ENCODE measurements at regions not wholly inside any gene's neighbourhood (a gene's known extent, or its start where the extent isn't known, plus 50 kb on each side); places are given as distances from the start of the nearest gene placed in this dataset.
"Not testable (repeated sequence)": the region's sequence is repeated elsewhere in the genome, so short reads cannot be mapped to it uniquely, and the experiment has no call there.

DNA sequence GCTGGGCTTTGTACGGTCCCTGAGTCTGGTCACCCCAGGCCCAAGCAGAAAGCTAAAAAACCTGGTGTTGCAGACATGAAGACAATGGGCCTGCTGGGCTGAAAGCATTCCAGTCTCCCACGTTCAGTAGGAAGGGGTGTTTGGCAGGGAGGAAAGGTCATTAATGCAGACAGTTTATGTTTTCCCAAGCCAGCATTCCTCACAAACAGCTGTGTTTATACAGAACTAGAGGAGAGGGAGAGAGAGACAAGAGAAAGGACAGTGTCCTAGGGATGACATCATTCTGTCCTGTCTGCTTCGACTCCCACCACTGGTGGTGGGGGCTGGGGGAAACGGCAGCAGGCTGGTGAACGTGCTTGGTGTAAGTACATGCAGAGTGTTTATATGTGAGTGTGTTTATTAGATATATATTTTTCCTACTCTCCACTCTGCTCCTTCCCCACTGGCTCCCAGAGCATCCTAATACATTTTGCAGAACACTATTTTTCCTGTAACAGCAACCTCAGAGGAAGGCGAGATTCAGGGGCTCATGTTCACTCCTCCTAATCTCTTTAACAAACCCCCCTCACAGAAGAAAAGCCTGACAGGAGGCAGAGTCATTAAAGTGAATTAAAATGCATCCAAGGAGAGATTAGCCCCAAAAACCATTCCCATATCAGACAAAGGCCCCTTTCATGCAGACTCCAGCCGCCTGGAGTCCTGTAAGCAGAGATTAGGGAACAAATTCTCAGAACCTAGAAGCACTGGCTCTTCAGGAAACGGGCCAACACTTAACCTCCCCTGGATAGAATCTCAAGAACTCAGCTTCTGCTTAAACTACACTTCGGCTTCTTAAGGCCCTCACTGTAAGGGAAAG is 380.4 kb downstream of the TNS1 start:
- no peak for DNase-seq

DNA sequence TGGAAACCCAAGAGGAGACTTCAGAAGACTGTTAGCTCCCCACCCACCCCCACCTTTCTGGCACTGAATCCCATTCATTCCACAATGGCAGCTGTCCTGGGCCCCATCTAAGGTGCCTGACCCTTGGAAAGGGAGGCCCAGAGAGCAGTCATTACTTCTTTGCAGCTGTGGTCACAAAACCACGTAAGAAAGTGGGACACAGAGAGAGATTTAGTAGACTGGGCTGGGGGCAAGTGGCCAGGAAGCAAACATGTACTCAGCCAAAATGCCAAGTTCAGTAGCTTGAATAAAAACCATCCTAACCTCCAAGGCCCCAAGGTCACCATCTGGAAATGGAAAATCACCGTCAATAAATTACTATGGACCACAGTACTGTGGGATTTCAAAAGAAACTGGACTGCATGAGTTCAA is 381.4 kb downstream of the TNS1 start:
- DNase-seq, result no peak

DNA sequence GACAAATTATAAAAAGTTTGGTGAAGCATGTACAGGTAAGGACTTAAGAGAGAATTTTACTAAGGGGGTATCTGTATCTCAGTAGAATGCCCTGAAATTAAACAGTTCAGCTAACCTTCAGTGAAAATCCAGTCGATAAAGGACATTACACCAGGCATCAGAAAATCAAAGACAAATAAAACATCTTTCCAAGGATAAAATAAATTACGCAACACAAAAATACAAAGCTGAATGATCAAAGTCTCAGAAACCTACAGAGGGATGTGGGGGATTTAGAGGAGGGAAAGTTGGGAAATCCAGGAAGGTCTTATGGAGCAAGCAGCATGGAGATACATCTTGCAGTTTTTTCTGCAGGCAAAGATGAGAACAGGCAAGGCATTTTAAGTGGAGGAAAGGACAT is 384.1 kb downstream of the TNS1 start:
- no peak for DNase-seq

DNA sequence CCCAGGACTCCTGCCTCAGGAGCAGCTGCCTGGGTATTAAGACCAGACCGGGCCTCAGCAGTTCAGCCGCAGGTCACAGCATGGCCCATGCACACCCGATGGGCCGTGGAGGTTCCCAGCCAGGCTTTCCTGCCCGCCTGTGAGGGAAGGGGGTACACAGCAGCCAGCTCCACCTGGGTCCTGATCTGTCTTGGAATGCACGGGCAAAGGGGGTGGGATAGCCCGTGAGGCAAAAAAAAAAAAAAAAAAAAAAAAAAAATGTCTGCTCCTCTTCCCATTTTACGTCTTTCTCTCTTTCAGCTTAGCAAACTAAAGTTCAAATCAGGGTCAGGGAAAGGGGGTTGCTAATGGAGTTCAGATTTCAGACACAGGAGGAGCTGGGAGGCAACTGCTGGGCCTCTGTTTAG is 385.2 kb downstream of the TNS1 start:
- no peak for DNase-seq

DNA sequence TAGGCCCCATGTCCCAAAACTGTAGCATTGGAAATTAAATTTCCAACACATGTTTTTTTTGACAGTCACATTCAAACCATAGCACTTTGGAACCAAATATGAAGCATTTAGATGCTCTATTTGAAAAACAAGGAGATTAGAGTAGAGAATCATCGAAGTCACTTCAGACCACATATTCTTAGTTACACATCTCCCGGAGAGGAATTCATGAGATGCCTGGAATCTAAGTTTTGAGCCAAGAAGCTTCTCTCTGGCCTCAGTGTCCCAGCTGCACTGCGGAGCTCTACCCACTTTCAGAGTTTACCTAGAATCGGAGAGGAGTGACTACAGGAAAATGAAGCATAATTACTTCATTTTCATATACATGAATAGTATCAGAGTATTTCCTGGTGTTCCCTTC is 385.9 kb downstream of the TNS1 start:
- DNase-seq, result no peak

DNA sequence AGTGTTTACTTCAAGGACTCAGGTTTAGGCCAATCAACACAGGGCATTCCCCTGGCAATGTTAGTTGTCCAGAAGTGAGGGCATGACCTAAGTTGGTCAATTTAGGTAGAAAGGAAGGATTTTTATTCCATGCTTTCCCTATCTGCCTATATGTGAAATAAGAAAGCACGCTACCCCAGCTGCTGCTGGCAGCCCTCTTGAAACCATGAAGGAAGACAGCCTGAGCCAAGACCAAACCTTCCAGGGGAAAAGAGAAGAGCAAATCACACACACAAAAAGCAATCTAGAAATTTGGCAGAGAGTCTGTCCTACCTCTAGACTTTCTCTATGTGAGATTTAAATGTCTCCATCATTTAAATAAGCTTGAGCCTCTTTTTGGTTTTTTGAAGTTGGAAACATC is 387.6 kb downstream of the TNS1 start:
- no peak for DNase-seq

DNA sequence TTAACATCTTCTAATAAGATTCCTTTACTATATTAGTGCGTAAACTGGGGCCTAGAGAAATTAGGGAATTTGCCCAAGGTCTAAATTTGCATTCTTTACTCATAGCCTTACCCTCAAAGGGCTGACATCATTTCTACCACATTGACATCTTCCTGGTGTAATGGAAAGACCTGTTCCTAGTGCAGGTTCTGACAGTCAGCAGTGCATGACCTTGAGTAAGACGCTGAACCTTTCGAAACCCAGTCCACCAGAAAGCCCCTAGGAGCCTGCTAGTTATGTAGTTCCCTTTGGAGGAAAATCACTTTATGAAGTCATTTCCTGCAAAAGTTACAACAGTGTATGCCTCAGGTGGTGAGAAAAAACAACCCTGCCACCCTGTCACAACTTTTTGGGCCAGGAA is 388.3 kb downstream of the TNS1 start:
- DNase-seq, result no peak

DNA sequence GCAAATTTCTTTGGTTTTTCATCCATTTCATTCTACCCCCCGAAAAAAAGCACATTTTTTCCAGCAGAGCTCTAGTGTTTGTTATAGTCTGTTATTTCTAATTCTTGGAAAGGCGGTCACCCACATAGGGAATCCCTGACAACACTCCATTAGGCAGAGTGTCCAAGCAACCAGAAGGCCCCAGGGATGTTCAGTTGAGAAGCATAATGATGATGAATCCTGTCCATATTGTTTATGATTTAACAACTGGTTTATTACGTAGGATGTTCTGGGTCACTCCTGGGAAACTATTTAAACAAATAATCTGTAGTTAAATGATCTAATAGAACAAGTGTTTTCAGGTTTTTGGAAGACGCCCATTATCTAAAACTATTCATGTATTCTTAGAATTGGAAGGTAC is 388.7 kb downstream of the TNS1 start:
- DNase-seq, result no peak

DNA sequence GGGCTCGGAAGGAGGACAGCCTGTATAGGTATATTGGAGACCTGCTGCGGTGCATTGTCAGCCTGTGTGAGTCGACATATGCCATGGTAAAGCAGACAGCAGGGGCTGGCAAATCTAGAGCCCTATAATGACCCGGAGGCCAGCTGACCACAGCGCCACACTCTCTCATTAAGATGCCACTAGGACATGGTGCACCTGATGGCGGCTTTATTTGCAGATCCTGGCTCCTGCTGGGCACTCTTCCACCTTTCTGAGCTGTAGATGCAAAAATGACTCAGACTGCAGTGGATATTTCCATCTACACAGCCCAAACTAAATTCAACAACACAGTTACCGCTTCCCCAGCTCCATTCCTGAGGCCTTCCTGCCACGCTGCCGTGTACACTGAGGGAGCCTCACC is 389.9 kb downstream of the TNS1 start:
- no peak for DNase-seq

DNA sequence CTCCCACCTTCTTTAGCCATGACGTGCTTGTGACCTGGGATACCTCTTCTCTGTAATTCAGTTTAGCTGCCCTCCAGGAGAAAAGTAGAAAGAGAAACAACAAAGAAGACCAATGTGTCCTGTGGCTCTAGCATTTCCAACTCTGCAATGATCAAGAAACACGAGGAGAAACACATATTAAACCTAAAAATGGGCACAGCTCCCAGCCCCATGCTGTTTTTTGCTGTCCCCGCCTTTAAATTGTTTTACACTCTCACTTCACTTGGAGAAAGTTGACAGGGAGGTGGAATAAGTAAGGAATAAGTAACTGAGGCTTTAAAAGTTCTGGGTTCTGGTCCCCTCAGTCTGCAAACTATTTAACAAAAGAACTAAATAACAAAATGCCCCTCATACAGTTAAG is 390.6 kb downstream of the TNS1 start:
- DNase-seq, result no peak

DNA sequence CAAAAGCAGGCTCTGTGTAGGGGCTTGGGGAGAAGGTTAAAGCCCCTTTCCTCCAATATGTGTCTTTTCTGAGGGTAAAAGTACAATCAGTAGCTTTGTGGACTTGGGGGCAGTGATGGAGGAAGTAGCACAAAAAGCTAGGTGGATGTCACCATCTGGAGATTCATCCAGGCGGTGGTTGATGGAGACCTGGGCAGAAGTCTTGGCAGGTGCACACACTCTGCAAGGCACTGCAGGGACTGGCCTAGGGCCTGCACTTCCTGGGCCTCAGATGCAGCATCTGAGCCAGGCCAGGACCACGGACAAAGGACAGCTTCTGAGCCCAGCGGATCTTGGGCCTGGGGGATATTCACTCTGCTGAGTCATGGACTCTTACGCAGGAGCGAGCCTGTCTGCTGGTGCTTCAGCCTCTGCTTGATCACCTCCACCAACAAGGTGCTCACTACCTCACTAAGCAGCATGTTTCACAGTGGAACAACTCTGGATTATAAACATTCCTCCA is 391.1 kb downstream of the TNS1 start:
- no peak for DNase-seq

DNA sequence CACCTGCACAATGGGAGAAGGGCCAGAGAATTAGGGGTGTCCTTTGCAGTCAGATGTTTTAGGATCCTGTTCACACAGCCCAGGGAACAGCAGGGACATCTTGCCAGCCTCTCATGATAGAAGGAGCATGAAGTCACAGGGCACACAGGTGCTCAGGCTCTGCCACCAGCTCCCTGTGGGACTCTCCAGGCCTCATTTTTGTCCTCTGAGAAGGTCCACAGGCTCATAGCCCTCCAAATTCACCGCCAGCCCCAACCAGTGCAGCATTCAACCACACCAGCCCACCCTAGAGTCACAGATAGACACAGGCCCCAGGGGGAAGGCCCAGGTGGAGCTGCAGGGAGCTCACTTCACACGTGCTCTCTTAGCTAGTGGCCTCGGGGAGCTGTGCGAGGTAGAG is 391.7 kb downstream of the TNS1 start:
- no peak for DNase-seq

DNA sequence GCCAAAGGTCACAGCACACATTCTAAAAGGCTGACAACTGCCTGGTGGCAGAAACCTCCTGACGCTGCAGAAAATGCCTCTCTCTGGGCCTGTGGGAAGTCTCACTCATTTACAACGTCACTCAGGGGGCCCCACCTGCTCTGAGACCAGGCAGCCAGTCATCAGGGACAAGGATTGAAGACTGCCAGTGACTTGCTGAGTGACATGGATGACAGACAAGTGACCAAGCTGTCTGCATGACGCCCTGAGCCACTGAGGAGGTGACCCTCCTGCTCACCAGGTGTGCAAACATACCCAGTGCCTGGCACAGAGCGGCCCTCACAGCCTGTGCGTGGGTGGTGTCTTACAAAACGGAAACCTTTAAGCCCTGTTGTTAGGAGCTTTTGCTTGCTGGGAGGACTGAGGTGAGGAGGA is 392.4 kb downstream of the TNS1 start:
- peak; percentile 55 for DNase-seq

DNA sequence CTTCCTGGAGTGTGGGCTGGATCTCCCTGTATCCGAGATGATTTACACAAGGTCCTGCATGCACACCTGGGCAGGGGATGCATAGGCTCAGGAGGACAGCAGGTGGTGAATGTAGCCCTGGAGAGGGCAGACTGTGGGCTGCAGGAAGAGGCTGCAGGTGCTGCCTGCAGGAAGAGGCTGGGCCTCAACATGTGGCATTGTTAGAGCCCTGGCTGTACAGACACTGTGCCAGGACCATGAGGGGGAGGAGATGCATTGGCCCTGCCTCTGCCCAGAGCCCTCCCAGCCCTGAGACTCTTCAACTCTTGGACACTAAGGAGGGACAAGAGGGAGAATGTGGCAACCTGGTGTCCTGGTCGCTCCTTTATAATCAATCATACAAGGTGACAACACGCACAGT is 392.8 kb downstream of the TNS1 start:
- no peak for DNase-seq

DNA sequence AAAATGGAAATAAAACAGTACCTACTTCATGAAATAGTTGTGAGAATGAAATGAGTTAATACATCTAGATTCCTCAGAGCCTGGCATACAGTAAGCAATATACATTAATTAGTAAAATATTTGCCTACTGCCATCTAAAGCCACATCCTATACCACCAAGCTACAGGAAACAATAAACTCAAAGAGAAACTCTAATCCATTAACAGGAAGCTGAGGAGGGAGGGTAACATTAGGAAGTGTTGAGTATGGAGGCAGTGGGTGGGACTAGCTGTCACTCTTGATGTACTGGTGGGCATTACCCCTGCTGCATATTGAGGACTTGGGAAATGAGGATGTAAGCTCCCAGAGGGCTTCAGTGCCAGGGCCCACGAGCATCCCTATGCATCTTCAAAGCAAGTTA is 396.5 kb downstream of the TNS1 start:
- DNase-seq, result no peak

DNA sequence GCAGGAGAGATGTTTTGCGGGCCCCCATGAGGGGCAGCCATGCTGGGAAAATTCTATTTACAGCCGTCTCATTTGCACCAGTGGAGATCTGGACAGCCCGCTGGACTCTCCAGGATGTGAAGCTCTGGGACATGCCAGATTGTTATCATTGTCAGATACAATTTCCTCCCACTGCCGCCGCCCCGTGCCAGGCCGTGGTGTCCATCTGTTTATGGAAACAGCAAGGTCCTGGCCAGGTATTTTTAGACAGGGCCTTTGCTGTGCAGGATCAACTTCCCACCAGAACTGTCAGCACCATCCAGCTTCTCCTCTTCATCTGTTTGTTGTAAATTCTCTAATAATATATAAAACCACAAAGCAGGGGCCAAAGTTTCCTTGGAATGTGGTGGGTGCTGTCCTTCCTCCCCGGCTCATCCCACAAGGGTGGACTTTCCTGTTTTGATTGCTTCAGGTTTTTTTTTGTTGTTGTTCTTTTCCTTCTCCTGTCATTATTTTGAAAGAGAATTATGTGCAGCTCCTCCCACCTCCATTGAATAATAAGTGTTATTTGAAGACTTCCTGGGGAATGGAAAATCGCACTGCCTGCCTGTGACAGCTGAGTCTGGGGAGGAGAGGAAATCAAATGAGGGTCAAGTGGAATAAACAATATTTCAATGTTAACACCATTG is 398.1 kb downstream of the TNS1 start:
- no peak for DNase-seq

DNA sequence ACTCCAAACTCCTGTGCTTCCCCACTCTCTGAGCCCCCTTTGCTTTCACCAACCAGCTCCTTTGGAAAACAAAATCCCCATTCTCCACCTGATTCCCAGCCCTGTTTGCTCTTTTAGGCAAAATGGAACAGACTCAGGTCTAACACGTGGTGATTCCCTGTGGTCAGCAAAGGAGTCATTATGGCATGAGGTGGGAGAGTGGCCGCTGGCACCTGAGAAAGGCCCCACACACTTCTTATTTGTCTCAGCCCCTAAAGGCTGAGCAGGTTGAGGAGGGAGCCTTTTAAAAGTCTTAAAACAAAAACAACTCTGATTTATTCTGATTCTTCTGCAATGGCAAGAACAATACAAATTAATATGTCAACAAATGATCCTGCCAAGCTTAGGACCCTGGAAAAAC is 401.2 kb downstream of the TNS1 start:
- DNase-seq, result no peak

DNA sequence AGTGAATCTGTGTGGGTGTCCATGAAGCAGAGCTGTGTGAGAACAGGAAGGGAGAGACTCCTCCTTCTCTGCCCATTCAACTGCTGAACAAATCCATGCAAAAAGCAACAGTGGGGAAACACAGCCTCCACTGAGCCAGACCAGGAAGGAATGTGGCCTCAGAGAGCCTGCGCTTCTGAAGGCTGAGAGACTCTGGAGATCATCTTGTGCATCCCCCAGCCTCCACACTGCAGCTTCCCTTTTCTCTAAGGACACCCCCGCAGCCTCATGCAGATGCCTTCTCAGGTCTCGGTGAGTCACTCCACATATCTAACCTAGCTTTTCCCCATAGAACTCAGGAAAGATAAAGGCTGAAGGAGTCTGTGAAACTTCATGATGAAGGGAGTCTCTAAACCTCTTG is 402.9 kb downstream of the TNS1 start:
- DNase-seq, result no peak

DNA sequence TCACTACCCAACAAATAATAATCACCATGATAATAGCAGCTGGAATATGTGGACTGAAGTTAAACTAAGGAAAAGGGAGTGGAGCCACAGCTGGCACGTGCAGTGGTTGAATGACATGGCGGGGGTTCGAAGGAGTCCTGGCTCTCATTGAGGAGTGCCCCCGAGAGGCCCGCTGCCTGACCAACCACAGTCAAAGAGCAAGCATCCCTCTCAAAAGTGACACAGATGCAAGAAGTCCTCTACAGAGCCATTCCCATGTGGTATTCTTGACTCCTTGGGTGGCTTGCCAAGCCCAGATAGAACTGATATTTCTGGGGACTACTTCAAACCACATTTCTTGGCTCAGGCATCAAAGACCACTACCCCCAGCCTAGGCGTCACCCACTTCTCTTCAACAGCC is 405.1 kb downstream of the TNS1 start:
- no peak for DNase-seq

DNA sequence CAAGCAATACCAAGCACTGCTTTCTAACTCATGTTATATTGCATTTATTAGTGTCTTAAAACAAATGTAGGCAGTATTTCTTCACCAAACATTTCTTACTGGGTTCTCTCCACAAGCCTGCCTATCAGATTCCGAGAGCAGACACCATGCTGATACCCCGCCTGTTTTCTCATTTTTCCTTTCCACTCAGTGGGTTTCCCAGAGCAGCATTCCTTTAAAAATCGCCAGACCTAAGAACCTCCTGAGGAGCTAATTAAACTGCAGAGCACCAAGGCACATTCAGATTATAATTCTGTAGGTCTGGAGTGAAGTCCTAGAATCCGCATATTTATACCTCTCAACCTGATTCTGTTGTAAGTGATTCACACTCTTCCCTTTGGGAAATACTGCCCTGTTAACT is 405.6 kb downstream of the TNS1 start:
- no peak for DNase-seq

DNA sequence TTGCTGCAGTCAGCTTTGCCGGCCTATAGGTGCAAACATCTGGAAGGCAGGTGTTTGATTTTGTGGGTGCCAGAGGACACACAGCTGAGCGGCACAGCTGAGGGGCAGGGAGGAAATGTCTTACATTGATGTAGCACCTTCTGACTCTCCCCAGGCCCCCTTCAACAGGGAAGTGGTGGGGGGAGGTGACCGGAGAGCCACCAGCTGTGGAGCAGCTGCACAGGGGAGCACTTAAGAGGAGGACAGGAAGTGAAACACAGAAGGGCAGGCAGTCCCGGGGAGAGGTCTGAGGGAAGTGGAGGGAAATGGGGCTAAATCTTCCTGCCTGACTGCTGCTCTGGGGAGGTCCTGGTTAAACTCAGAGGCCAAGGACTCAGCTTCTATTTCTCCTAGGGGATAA is 409.1 kb downstream of the TNS1 start:
- no peak for DNase-seq

DNA sequence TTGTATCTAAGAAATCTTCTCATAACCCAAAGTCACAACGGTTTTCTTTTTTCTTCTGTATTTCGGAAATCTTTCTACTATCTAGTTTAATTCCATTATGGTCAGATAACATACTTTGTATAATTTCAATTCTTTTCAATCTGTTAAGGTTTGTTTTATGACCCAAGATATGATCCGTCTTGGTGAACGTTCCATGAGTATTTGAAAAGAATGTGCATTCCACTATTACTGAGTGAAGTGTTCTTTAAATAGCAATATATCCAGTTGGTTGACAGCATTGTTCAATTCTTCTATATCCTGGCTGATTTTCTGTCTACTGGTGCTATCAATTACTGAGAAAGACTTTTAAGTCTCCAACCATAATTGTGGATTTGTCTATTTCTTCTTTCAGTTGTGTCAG is 414.5 kb downstream of the TNS1 start:
- DNase-seq, result no peak

DNA sequence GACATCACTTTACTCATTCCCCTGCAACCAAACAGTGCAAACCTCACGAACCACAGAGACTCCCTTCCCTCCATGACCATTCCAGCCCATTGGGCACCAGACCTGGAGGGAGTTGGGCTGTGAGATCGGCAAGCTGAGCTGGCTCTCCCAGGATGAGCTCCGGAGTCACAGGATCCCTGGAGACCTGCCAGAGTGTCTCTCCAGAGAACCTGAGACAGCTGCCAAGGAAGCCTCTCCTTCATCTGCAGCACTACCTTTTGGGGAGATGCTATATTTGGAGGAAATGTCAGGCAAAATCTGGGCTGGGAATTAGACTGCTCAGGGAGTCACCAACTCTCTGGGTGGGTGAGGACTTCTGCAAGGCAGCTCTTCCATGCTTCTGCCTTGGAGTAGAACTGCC is 417.4 kb downstream of the TNS1 start:
- no peak for DNase-seq

DNA sequence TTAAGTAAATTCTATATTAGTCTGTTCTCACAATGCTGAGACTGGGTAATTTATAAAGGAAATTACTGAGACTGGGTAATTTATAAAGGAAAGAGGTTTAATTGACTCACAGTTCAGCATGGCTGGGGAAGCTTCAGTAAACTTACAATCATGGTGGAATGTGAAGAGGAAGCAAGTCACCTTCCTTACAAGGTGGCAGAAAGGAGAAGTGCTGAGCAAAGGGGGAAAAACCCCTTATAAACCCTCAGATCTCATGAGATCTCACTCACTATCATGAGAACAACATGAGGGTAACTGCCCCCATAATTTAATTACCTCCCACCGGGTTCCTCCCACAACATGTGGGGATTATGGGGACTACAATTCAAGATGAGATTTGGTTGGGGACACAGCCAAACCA is 422.4 kb downstream of the TNS1 start:
- not testable (repeated sequence) for DNase-seq

DNA sequence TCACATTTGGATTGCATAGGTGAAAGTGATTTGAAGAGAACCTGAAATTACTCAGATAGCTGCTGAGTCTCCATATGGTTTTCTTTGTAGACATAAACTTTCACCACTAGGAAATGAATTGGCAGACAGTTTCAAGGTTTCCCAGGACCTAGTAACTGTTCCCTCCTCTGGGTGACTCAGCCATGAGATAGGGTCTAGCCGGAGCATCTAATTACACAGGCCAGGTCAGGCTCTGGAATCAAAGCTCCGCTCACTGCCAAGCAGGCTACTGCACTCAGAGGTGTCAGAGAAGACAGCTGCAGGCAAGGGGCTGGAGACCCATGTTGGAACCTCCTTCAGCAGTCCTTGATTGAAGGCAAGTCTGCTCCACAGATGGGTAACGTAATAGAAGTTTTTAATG is 429.2 kb downstream of the TNS1 start:
- DNase-seq, result no peak

Data from CD4-positive, alpha-beta T cell treated with Interleukin-17A for 1 hour (primary cell).